H1 (cell line): ENCODE measurements at regions not wholly inside any gene's neighbourhood (a gene's known extent, or its start where the extent isn't known, plus 50 kb on each side); places are given as distances from the start of the nearest gene placed in this dataset.

ENCODE experiments used
- CTCF ChIA-PET: fragments of 300-600 bp; sonication (Branson Sonifier 250); formaldehyde crosslinking; loops from one replicate; lab custom pipeline; 2021; ENCODE audit not compliant: partially characterized antibody; lab: Charles Lee
- POLR2A ChIA-PET: fragments of 300-600 bp; sonication (Branson Sonifier 250); formaldehyde crosslinking; loops from one replicate; lab custom pipeline; 2021; ENCODE audit warnings: inconsistent platforms; ENCODE audit not compliant: partially characterized antibody; lab: Charles Lee
- DNase-seq, 2 experiments: peaks; one replicate each; pipeline versions ENCODE4 v3.0.0 to v3.0.0-alpha.2; 2010 to 2022; ENCODE audit warnings: low spot score in 2 of 2, low read depth in 1 of 2, mixed read lengths in 1 of 2
- FAIRE-seq: peaks from 2 replicates; lab custom pipeline; 2011; peaks lifted over from hg19 to GRCh38; lab: Jason Lieb, UNC
- H2AFZ ChIP-seq: 2 replicates; pipeline ENCODE4 v1.8.1; 2012; ENCODE audit warnings: low read length, inconsistent platforms
- H2AK5ac ChIP-seq: 2 replicates; pipeline ENCODE4 v1.6.1; 2013; ENCODE audit warnings: low read depth, low read length
- H2BK120ac ChIP-seq: replicated peaks from 2 replicates; pipeline ENCODE3; 2013; ENCODE audit warnings: low read depth, low read length, inconsistent platforms
- H2BK12ac ChIP-seq: 2 replicates; pipeline ENCODE4 v1.6.1; 2013; ENCODE audit warnings: low read depth, low read length
- H2BK15ac ChIP-seq: 2 replicates; pipeline ENCODE4 v1.6.1; 2013; ENCODE audit warnings: low read length
- H2BK20ac ChIP-seq: 2 replicates; pipeline ENCODE4 v1.6.1; 2013; ENCODE audit warnings: low read length
- H2BK5ac ChIP-seq: 2 replicates; pipeline ENCODE4 v1.6.1; 2013; ENCODE audit warnings: low read depth, low read length
- H3K14ac ChIP-seq: 2 replicates; pipeline ENCODE4 v1.6.1; 2013; ENCODE audit warnings: inconsistent platforms; ENCODE audit not compliant: insufficient read length
- H3K18ac ChIP-seq: 2 replicates; pipeline ENCODE4 v1.6.1; 2013; ENCODE audit warnings: low read length; ENCODE audit errors: extremely low read depth
- H3K23ac ChIP-seq: 2 replicates; pipeline ENCODE4 v1.6.1; 2013; ENCODE audit warnings: inconsistent platforms; ENCODE audit not compliant: insufficient read length
- H3K23me2 ChIP-seq: 2 replicates; pipeline ENCODE4 v1.6.1; 2013; ENCODE audit warnings: low read depth, low read length
- H3K27ac ChIP-seq: 2 replicates; pipeline ENCODE4 v1.6.1; 2011; ENCODE audit warnings: low read depth, low read length, inconsistent platforms
- H3K27me3 ChIP-seq, 4 experiments: replicated peaks in 1 of 4; 1 replicate in 1 of 4; 2 replicates in 3 of 4; pipeline versions ENCODE4 v1.6.1 to v1.8.1; 2011 to 2013; ENCODE audit warnings: low read length in 3 of 4, mild to moderate bottlenecking in 3 of 4, inconsistent platforms in 2 of 4, mixed read lengths in 2 of 4, moderate library complexity in 1 of 4; ENCODE audit not compliant: control insufficient read depth in 3 of 4, insufficient read depth in 3 of 4; ENCODE audit errors: extremely low read depth in 1 of 4
- H3K36me3 ChIP-seq, 4 experiments: 2 replicates each; pipeline versions ENCODE4 v1.6.1 to v1.8.1; 2011 to 2013; ENCODE audit warnings: mild to moderate bottlenecking in 4 of 4, low read length in 3 of 4, moderate library complexity in 2 of 4, control low read depth in 1 of 4, inconsistent platforms in 1 of 4; ENCODE audit not compliant: insufficient read depth in 4 of 4, control insufficient read depth in 2 of 4
- H3K4ac ChIP-seq: replicated peaks from 2 replicates; pipeline ENCODE3; 2013; ENCODE audit warnings: low read length, low read depth, mixed read lengths, inconsistent platforms; ENCODE audit not compliant: insufficient read length
- H3K4me1 ChIP-seq, 4 experiments: replicated peaks in 1 of 4; 1 replicate in 1 of 4; 2 replicates in 3 of 4; pipeline versions ENCODE4 v1.6.1 to v1.8.1; 2011 to 2013; ENCODE audit warnings: low read length in 3 of 4, inconsistent platforms in 2 of 4, mixed read lengths in 1 of 4; ENCODE audit not compliant: insufficient read depth in 4 of 4, control insufficient read depth in 3 of 4
- H3K4me2 ChIP-seq, 2 experiments: 2 replicates each; pipeline versions ENCODE4 v1.6.1 to v1.8.1; 2011 to 2013; ENCODE audit warnings: low read depth in 2 of 2, low read length in 2 of 2, control low read depth in 1 of 2, inconsistent platforms in 1 of 2, mild to moderate bottlenecking in 1 of 2; ENCODE audit not compliant: insufficient read depth in 1 of 2
- H3K4me3 ChIP-seq, 4 experiments: fragments of 200-600, 300-600 bp in 1 of 4; sonication (generic), shearing (Covaris generic), sonication (Bioruptor Twin) in 1 of 4; 2 replicates each; pipeline versions ENCODE4 v1.5.1 to v1.8.1; 2011 to 2016; ENCODE audit warnings: low read length in 4 of 4, low read depth in 3 of 4, control low read depth in 2 of 4, inconsistent platforms in 2 of 4, mild to moderate bottlenecking in 2 of 4, mixed read lengths in 1 of 4, moderate library complexity in 1 of 4; ENCODE audit not compliant: insufficient read depth in 2 of 4; ENCODE audit errors: extremely low read depth in 1 of 4
- H3K56ac ChIP-seq: replicated peaks from 2 replicates; pipeline ENCODE3; 2013; ENCODE audit warnings: low read depth, mild to moderate bottlenecking, mixed read lengths, low read length, inconsistent platforms; ENCODE audit not compliant: insufficient read length
- H3K79me1 ChIP-seq: 2 replicates; pipeline ENCODE4 v1.6.1; 2013; ENCODE audit warnings: low read depth, low read length, control low read depth
- H3K79me2 ChIP-seq, 2 experiments: 2 replicates each; pipeline versions ENCODE4 v1.6.1 to v1.8.1; 2012 to 2013; ENCODE audit warnings: low read length in 2 of 2, mild to moderate bottlenecking in 2 of 2, inconsistent platforms in 1 of 2; ENCODE audit not compliant: insufficient read depth in 2 of 2, control insufficient read depth in 1 of 2
- H3K9ac ChIP-seq, 4 experiments: replicated peaks in 1 of 4; 1 replicate in 1 of 4; 2 replicates in 3 of 4; pipeline versions ENCODE4 v1.6.1 to v1.8.1; 2011 to 2013; ENCODE audit warnings: low read depth in 3 of 4, low read length in 3 of 4, control low read depth in 2 of 4, mild to moderate bottlenecking in 2 of 4, moderate library complexity in 2 of 4, inconsistent platforms in 1 of 4; ENCODE audit errors: extremely low read depth in 1 of 4
- H3K9me3 ChIP-seq, 2 experiments: 2 replicates each; pipeline versions ENCODE4 v1.6.1 to v1.8.1; 2012 to 2013; ENCODE audit warnings: mild to moderate bottlenecking in 2 of 2, moderate library complexity in 2 of 2, control low read depth in 1 of 2, inconsistent platforms in 1 of 2, low read depth in 1 of 2, low read length in 1 of 2, mixed read lengths in 1 of 2; ENCODE audit not compliant: insufficient read depth in 2 of 2
- H4K20me1 ChIP-seq, 2 experiments: replicated peaks in 1 of 2; 2 replicates each; pipeline versions ENCODE3 to v1.8.1; 2011 to 2013; ENCODE audit warnings: inconsistent platforms in 2 of 2, low read length in 2 of 2, mild to moderate bottlenecking in 1 of 2; ENCODE audit not compliant: insufficient read depth in 2 of 2, control insufficient read depth in 1 of 2
- H4K5ac ChIP-seq: 2 replicates; pipeline ENCODE4 v1.6.1; 2013; ENCODE audit warnings: low read length, low read depth, mixed read lengths, inconsistent platforms; ENCODE audit not compliant: insufficient read length
- H4K8ac ChIP-seq: 2 replicates; pipeline ENCODE4 v1.8.0; 2013; ENCODE audit warnings: mild to moderate bottlenecking, moderate library complexity, low read length, inconsistent platforms; ENCODE audit not compliant: insufficient read depth; ENCODE audit errors: extremely low read depth
- H4K91ac ChIP-seq: replicated peaks from 2 replicates; pipeline ENCODE3; 2013; ENCODE audit warnings: low read length, mixed read lengths, inconsistent platforms; ENCODE audit not compliant: insufficient read length
- EP300 ChIP-seq, 2 experiments: IDR thresholded peaks; 1 replicate in 1 of 2; 2 replicates in 1 of 2; pipeline ENCODE4 v1.6.1; 2011 to 2012; ENCODE audit warnings: low read depth in 2 of 2, low read length in 2 of 2, mild to moderate bottlenecking in 2 of 2, borderline replicate concordance in 1 of 2, inconsistent platforms in 1 of 2, moderate library complexity in 1 of 2
- MAFK ChIP-seq: IDR thresholded peaks from 2 replicates; pipeline ENCODE4 v1.6.1; 2012; ENCODE audit warnings: low read depth, mild to moderate bottlenecking, improper control_type of control experiment, low read length
- NANOG ChIP-seq: IDR thresholded peaks from 2 replicates; pipeline ENCODE4 v1.6.1; 2011; ENCODE audit warnings: low read length, low read depth, mild to moderate bottlenecking, inconsistent platforms; ENCODE audit not compliant: insufficient read depth, poor library complexity, severe bottlenecking
- RBBP5 ChIP-seq: IDR thresholded peaks from 2 replicates; pipeline ENCODE4 v1.7.1; 2012; ENCODE audit warnings: low read depth, mild to moderate bottlenecking, inconsistent platforms, low read length, moderate library complexity, borderline replicate concordance
- TAF7 ChIP-seq: optimal IDR thresholded peaks from 2 replicates; pipeline ENCODE3; 2011; ENCODE audit warnings: low read depth, mild to moderate bottlenecking, inconsistent platforms, low read length, moderate library complexity, borderline replicate concordance
- YY1 ChIP-seq: IDR thresholded peaks from 2 replicates; pipeline ENCODE4 v1.6.1; 2011; ENCODE audit warnings: low read depth, mild to moderate bottlenecking, low read length
- WGBS, 2 experiments: shearing (Covaris generic) in 1 of 2; methylation state at CpG; one replicate each; pipeline versions ENCODE4 v1.1.6 to v1.1.7; 2013 to 2015; ENCODE audit warnings: low lambda C conversion rate in 2 of 2, mixed read lengths in 2 of 2, inconsistent platforms in 1 of 2, low coverage in 1 of 2, missing lambda C conversion rate in 1 of 2; ENCODE audit not compliant: insufficient replicate concordance in 2 of 2, insufficient coverage in 1 of 2, insufficient read length in 1 of 2; ENCODE audit errors: extremely low coverage in 1 of 2, missing lambda C conversion rate in 1 of 2; 5-methylcytosine and 5-hydroxymethylcytosine counted together

DNA sequence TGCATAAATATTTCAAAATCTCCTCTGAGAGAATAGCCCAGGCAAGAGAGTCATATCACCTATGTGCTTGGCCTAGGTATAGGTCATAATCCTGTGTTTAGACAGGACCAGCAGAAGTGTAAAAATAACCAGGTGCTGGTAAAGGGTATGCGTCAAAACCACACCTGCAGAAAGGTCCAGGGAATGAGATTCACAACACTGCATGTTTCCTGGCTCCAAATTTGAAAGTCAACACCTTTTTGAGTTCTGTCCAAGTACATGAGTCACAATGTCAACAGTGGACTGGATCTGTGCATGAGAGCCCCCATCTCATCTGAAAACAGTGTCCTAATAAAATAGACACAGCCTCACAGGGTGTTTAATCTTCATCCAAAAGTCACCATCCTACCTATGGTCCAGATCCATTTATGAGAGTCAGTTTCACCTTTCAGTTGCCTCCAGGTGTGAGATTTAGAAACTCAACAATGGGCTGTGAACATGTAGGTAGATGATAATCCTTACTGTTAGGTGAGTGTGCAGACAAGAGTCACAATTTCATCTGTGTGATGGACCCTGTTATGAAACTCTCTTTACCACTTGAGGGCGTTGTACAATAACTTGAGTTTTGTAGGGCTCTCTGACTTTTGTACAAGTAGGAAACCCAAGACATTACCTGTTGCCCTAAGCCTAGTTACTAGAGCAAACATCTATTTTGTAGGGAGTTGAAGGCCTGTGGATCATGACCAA lies 2100.7 kb downstream of the TP53TG3F start:
- ChIA-PET CTCF (interaction anchor here (0.6 kb wide), 2 partner anchors 257 to 360 kb away, joined by 5 to 6 read pairs; no protein-coding TSS in a partner anchor), POLR2A (no interaction called here)
- no peak overlapping the region for H2BK5ac ChIP-seq
- no peak overlapping the region for H2AFZ ChIP-seq
- H3K27ac ChIP-seq: no peak overlapping the region
- no peak for TF ChIP-seq EP300 (IDR thresholded peaks at IDR 0.05; ENCODE audit: borderline replicate concordance in 1 of 2, low read depth in 2 of 2, low read length in 2 of 2)
- no peak for TF ChIP-seq MAFK
- no peak for TF ChIP-seq TAF7
- no peak for TF ChIP-seq YY1
- no peak for TF ChIP-seq RBBP5
- TF ChIP-seq NANOG: no peak
- DNase-seq: no peak
- H2AK5ac ChIP-seq: no peak overlapping the region
- H4K8ac ChIP-seq: no peak overlapping the region
- no peaks in the 10 kb centered on the region for H3K27me3 ChIP-seq
- H3K79me1 ChIP-seq: no peaks in the 10 kb centered on the region
- no peak overlapping the region for H4K91ac ChIP-seq
- H2BK12ac ChIP-seq: no peak overlapping the region
- no peak overlapping the region for H3K4me2 ChIP-seq
- H3K18ac ChIP-seq: no peak overlapping the region
- H3K9ac ChIP-seq: no peak overlapping the region
- peaks cover 87 to 90% of the 10 kb centered on the region in 2 experiments for H3K9me3 ChIP-seq
- H2BK15ac ChIP-seq: no peak overlapping the region
- no peak overlapping the region for H4K5ac ChIP-seq
- no peaks in the 10 kb centered on the region for H4K20me1 ChIP-seq
- H3K4me1 ChIP-seq: no peaks in the 10 kb centered on the region
- no peak overlapping the region for H2BK20ac ChIP-seq
- no peak overlapping the region for H3K4ac ChIP-seq
- no peaks in the 10 kb centered on the region for H3K36me3 ChIP-seq
- no peak overlapping the region for H2BK120ac ChIP-seq
- WGBS, 2 experiments: 88% methylated on average over 2 of the region's 2 CpGs; no CpG with 5 or more reads in 1 of the 2 experiments
- H3K14ac ChIP-seq: no peak overlapping the region
- FAIRE-seq: no peak
- H3K23me2 ChIP-seq: no peaks in the 10 kb centered on the region
- H3K79me2 ChIP-seq: no peaks in the 10 kb centered on the region
- no peak overlapping the region for H3K23ac ChIP-seq
- no peak overlapping the region for H3K56ac ChIP-seq
- no peak overlapping the region for H3K4me3 ChIP-seq
